Fibroblast of lung (primary cell): ENCODE measurements at regions not wholly inside any gene's neighbourhood (a gene's known extent, or its start where the extent isn't known, plus 50 kb on each side); places are given as distances from the start of the nearest gene placed in this dataset.

ENCODE experiments used
- CTCF ChIP-seq, 2 donors: IDR thresholded peaks in 1 of 2; conservative IDR thresholded peaks in 1 of 2; 1 replicate in 1 of 2; 2 replicates in 1 of 2; pipeline ENCODE4 v1.5.1; 2011 to 2012; ENCODE audit warnings: low read length in 2 of 2, control low read depth in 1 of 2, inconsistent platforms in 1 of 2, low read depth in 1 of 2, mild to moderate bottlenecking in 1 of 2
- EZH2 ChIP-seq: IDR thresholded peaks from 2 replicates; pipeline ENCODE4 v1.5.1; 2012; ENCODE audit warnings: low read length, control low read depth, mild to moderate bottlenecking; ENCODE audit errors: missing control alignments

DNA sequence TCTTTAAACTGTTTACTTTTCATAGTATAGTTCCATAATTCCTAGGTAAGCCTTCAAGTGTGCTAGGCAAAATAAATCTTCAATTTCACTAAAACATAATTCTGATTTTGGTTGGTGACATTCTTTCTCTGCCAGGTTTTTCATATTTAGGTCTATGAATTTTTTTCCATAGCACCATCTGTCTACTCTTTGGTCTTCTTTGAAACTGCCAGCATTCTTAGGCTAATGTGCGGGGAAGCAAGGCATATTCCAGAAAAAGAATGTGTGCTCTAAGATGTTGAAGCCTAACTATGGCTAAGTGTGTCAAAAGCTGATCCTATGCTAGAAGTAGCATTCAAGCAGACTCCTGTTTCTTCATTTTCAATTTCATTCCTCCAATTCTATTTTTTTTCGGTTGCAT is 213.9 kb upstream of the C11orf87 start:
- TF ChIP-seq CTCF (conservative IDR thresholded peaks at IDR 0.05 in 1 of 2, IDR thresholded peaks at IDR 0.05 in 1 of 2; ENCODE audit: low read depth in 1 of 2, low read length in 2 of 2) (no peak), EZH2 (no peak)
